H9 (cell line): ENCODE measurements at regions not wholly inside any gene's neighbourhood (a gene's known extent, or its start where the extent isn't known, plus 50 kb on each side); places are given as distances from the start of the nearest gene placed in this dataset.

Source experiments
- DNase-seq: peaks from one replicate; pipeline ENCODE4 v3.0.0-alpha.2; 2017
- H2AFZ ChIP-seq: one replicate; pipeline ENCODE4 v1.6.1; 2013; ENCODE audit warnings: mild to moderate bottlenecking, low read length, control low read depth, moderate library complexity
- H2AK5ac ChIP-seq: 2 replicates; pipeline ENCODE4 v1.6.1; 2013; ENCODE audit warnings: low read length, control low read depth, mixed read lengths; ENCODE audit not compliant: insufficient read length
- H2BK120ac ChIP-seq: one replicate; pipeline ENCODE4 v1.6.1; 2013; ENCODE audit warnings: low read depth, mild to moderate bottlenecking, low read length, control low read depth, inconsistent platforms; ENCODE audit not compliant: poor library complexity, severe bottlenecking
- H2BK12ac ChIP-seq: 2 replicates; pipeline ENCODE4 v1.6.1; 2013; ENCODE audit warnings: low read length, control low read depth, mixed read lengths, low read depth; ENCODE audit not compliant: insufficient read length
- H2BK15ac ChIP-seq: 2 replicates; pipeline ENCODE4 v1.6.1; 2013; ENCODE audit warnings: low read depth, low read length, control low read depth
- H2BK20ac ChIP-seq: one replicate; pipeline ENCODE4 v1.6.1; 2013; ENCODE audit warnings: low read depth, mild to moderate bottlenecking, low read length, control low read depth, inconsistent platforms; ENCODE audit not compliant: poor library complexity, severe bottlenecking
- H2BK5ac ChIP-seq: 2 replicates; pipeline ENCODE4 v1.6.1; 2013; ENCODE audit warnings: low read length, control low read depth, mixed read lengths; ENCODE audit not compliant: insufficient read length
- H3K14ac ChIP-seq: 2 replicates; pipeline ENCODE4 v1.6.1; 2013; ENCODE audit warnings: low read length, control low read depth; ENCODE audit not compliant: insufficient read depth
- H3K18ac ChIP-seq: 2 replicates; pipeline ENCODE4 v1.6.1; 2013; ENCODE audit warnings: low read depth, mild to moderate bottlenecking, mixed read lengths, low read length, control low read depth; ENCODE audit not compliant: insufficient read length
- H3K23ac ChIP-seq: 2 replicates; pipeline ENCODE4 v1.6.1; 2013; ENCODE audit warnings: low read length, control low read depth, mixed read lengths, low read depth; ENCODE audit not compliant: insufficient read length
- H3K23me2 ChIP-seq: 2 replicates; pipeline ENCODE4 v1.6.1; 2013; ENCODE audit warnings: low read depth, mild to moderate bottlenecking, mixed read lengths, low read length, control low read depth; ENCODE audit not compliant: insufficient read length, poor library complexity, severe bottlenecking
- H3K27ac ChIP-seq: 2 replicates; pipeline ENCODE4 v1.5.1; 2013; ENCODE audit warnings: low read length, control low read depth, mixed read lengths, low read depth; ENCODE audit not compliant: insufficient read length
- H3K27me3 ChIP-seq: 2 replicates; pipeline ENCODE4 v1.6.1; 2013; ENCODE audit warnings: low read length, control low read depth, inconsistent platforms; ENCODE audit not compliant: insufficient read depth
- H3K4ac ChIP-seq: 2 replicates; pipeline ENCODE4 v1.6.1; 2013; ENCODE audit warnings: low read depth, mild to moderate bottlenecking, control low read depth, inconsistent platforms, low read length, moderate library complexity
- H3K4me1 ChIP-seq: 2 replicates; pipeline ENCODE4 v1.6.1; 2013; ENCODE audit warnings: low read length, control low read depth, inconsistent platforms; ENCODE audit not compliant: insufficient read depth
- H3K4me2 ChIP-seq: 2 replicates; pipeline ENCODE4 v1.6.1; 2013; ENCODE audit warnings: low read length, control low read depth, mixed read lengths; ENCODE audit not compliant: insufficient read length, insufficient read depth
- H3K56ac ChIP-seq: 2 replicates; pipeline ENCODE4 v1.6.1; 2013; ENCODE audit warnings: low read depth, mild to moderate bottlenecking, mixed read lengths, low read length, control low read depth; ENCODE audit not compliant: insufficient read length
- H3K79me1 ChIP-seq: 2 replicates; pipeline ENCODE4 v1.6.1; 2013; ENCODE audit warnings: low read depth, mild to moderate bottlenecking, moderate library complexity, low read length, control low read depth, inconsistent platforms; ENCODE audit not compliant: insufficient read depth, poor library complexity, severe bottlenecking
- H3K79me2 ChIP-seq: 2 replicates; pipeline ENCODE4 v1.6.1; 2013; ENCODE audit warnings: low read length, control low read depth, inconsistent platforms; ENCODE audit not compliant: insufficient read depth
- H3K9ac ChIP-seq: 2 replicates; pipeline ENCODE4 v1.6.1; 2013; ENCODE audit warnings: low read length, control low read depth, mixed read lengths; ENCODE audit not compliant: insufficient read length; ENCODE audit errors: extremely low read depth
- H3K9me3 ChIP-seq: one replicate; pipeline ENCODE4 v1.6.1; 2013; ENCODE audit warnings: low read depth, low read length, inconsistent platforms; ENCODE audit not compliant: control insufficient read depth
- H3T11ph ChIP-seq: one replicate; pipeline ENCODE4 v1.6.1; 2013; ENCODE audit warnings: mild to moderate bottlenecking, low read length, control low read depth, inconsistent platforms
- H4K20me1 ChIP-seq: one replicate; pipeline ENCODE4 v1.6.1; 2013; ENCODE audit not compliant: control insufficient read depth, insufficient read length, insufficient read depth
- H4K5ac ChIP-seq: 2 replicates; pipeline ENCODE4 v1.6.1; 2013; ENCODE audit warnings: low read depth, mild to moderate bottlenecking, mixed read lengths, low read length, control low read depth; ENCODE audit not compliant: insufficient read length
- H4K8ac ChIP-seq: replicated peaks from 2 replicates; pipeline ENCODE4 v1.6.1; 2013; ENCODE audit warnings: low read length, control low read depth, mixed read lengths, low read depth; ENCODE audit not compliant: insufficient read length
- H4K91ac ChIP-seq: 2 replicates; pipeline ENCODE4 v1.6.1; 2013; ENCODE audit warnings: low read depth, mild to moderate bottlenecking, moderate library complexity, mixed read lengths, low read length, control low read depth; ENCODE audit not compliant: insufficient read length
- H3K27ac Mint-ChIP-seq, 3 experiments: 2 replicates in 2 of 3; 3 replicates in 1 of 3; pipeline ENCODE4 v1.8.0; 2020 to 2021; ENCODE audit warnings: mixed read lengths in 3 of 3, mild to moderate bottlenecking in 1 of 3, moderate library complexity in 1 of 3
- H3K27me3 Mint-ChIP-seq: 2 replicates; pipeline ENCODE4 v1.8.0; 2021; ENCODE audit warnings: low read depth, mild to moderate bottlenecking, moderate library complexity, mixed read lengths
- H3K36me3 Mint-ChIP-seq, 3 experiments: 2 replicates in 2 of 3; 3 replicates in 1 of 3; pipeline ENCODE4 v1.8.0; 2020 to 2021; ENCODE audit warnings: low read depth in 3 of 3, mixed read lengths in 3 of 3; ENCODE audit not compliant: insufficient read depth in 1 of 3
- H3K4me1 Mint-ChIP-seq, 2 experiments: 2 replicates each; pipeline ENCODE4 v1.8.0; 2020; ENCODE audit warnings: mixed read lengths in 2 of 2
- H3K4me3 Mint-ChIP-seq, 2 experiments: 2 replicates in 1 of 2; 3 replicates in 1 of 2; pipeline ENCODE4 v1.8.0; 2020 to 2021; ENCODE audit warnings: mild to moderate bottlenecking in 2 of 2, mixed read lengths in 2 of 2, moderate library complexity in 1 of 2
- H3K9me3 Mint-ChIP-seq, 2 experiments: 2 replicates in 1 of 2; 3 replicates in 1 of 2; pipeline ENCODE4 v1.8.0; 2020; ENCODE audit warnings: mild to moderate bottlenecking in 2 of 2, mixed read lengths in 2 of 2, moderate library complexity in 1 of 2
- TF ChIP-seq, protein P1 (sequence below): fragments of 200-600 bp; sonication (generic); conservative IDR thresholded peaks from 3 replicates; pipeline ENCODE4 v1.8.0; 2021; ENCODE audit warnings: antibody characterized with exemption, mild to moderate bottlenecking

GRCh38 chr7:84393786-84394185 is 199.2 kb upstream of the SEMA3A start:
- no peaks in the 10 kb centered on the region for H3K36me3 Mint-ChIP-seq
- no peak for DNase-seq
- H3K27me3 Mint-ChIP-seq: no peaks in the 10 kb centered on the region

More at GRCh38 chr7:84393786-84394185, 199.2 kb upstream of the SEMA3A start:
- H2AFZ ChIP-seq: no peak overlapping the region
- no peak overlapping the region for H3K4me2 ChIP-seq
- no peaks in the 10 kb centered on the region for H3K27me3 ChIP-seq
- H2BK15ac ChIP-seq: no peak overlapping the region
- no peak overlapping the region for H3K14ac ChIP-seq
- H2AK5ac ChIP-seq: no peak overlapping the region
- H3K27ac ChIP-seq: no peak overlapping the region
- no peak overlapping the region for H2BK20ac ChIP-seq
- no peak overlapping the region for H4K91ac ChIP-seq
- H3K79me1 ChIP-seq: no peaks in the 10 kb centered on the region
- Mint-ChIP-seq H3K4me1 (no peaks in the 10 kb centered on the region), H3K9me3 (no peaks in the 10 kb centered on the region), H3K27ac (no peak overlapping the region), H3K4me3 (no peak overlapping the region)
- no peak overlapping the region for H4K8ac ChIP-seq
- H3K4ac ChIP-seq: no peak overlapping the region
- TF ChIP-seq, protein P1, sequence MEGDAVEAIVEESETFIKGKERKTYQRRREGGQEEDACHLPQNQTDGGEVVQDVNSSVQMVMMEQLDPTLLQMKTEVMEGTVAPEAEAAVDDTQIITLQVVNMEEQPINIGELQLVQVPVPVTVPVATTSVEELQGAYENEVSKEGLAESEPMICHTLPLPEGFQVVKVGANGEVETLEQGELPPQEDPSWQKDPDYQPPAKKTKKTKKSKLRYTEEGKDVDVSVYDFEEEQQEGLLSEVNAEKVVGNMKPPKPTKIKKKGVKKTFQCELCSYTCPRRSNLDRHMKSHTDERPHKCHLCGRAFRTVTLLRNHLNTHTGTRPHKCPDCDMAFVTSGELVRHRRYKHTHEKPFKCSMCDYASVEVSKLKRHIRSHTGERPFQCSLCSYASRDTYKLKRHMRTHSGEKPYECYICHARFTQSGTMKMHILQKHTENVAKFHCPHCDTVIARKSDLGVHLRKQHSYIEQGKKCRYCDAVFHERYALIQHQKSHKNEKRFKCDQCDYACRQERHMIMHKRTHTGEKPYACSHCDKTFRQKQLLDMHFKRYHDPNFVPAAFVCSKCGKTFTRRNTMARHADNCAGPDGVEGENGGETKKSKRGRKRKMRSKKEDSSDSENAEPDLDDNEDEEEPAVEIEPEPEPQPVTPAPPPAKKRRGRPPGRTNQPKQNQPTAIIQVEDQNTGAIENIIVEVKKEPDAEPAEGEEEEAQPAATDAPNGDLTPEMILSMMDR: no peak
- H3K9me3 ChIP-seq: no peaks in the 10 kb centered on the region
- no peak overlapping the region for H2BK120ac ChIP-seq
- no peak overlapping the region for H2BK5ac ChIP-seq
- H4K5ac ChIP-seq: no peak overlapping the region
- H3K9ac ChIP-seq: no peak overlapping the region
- H3K4me1 ChIP-seq: no peaks in the 10 kb centered on the region
- H2BK12ac ChIP-seq: no peak overlapping the region
- H3K56ac ChIP-seq: no peak overlapping the region
- no peak overlapping the region for H3T11ph ChIP-seq
- no peaks in the 10 kb centered on the region for H4K20me1 ChIP-seq
- H3K23me2 ChIP-seq: no peaks in the 10 kb centered on the region
- H3K23ac ChIP-seq: no peak overlapping the region
- no peak overlapping the region for H3K18ac ChIP-seq
- no peaks in the 10 kb centered on the region for H3K79me2 ChIP-seq
